ENCODE measurements at regions not wholly inside any gene's neighbourhood (a gene's known extent, or its start where the extent isn't known, plus 50 kb on each side); places are given as distances from the start of the nearest gene placed in this dataset.

DNA sequence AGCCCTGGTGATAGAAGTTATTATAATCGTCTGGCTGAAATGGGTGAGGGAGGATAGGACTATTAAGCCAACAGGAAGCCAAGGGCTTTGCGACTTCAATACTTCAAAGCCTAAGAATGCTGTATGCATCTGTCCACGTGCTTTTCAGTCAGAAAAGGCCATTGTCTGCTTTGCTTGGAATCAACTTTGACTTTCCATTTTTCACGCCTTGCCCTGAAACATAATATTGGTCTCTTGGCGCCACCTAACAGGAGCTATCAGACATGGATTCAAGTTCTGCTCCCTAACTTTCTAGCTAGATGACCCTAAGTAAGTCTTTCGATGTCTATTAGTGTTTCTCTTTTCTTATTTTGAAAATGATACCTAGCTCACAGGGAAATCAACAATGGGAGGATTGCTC lies 572.6 kb downstream of the TLR4 start:
- Histone ChIP-seq H3K27ac (ENCODE audit: low read length) (no peak overlapping the region), H3K9me3 (ENCODE audit: control insufficient read depth in 2 of 2, low read length in 2 of 2) (peaks cover 0 to 2% of the 10 kb centered on the region in 2 donors), H3K9ac (ENCODE audit: low read length in 2 of 2) (no peak overlapping the region), H3K27me3 (ENCODE audit: control insufficient read depth in 1 of 2, insufficient read depth in 2 of 2, low read length in 2 of 2) (no peaks in the 10 kb centered on the region), H3K36me3 (ENCODE audit: control insufficient read depth in 2 of 2, insufficient read depth in 2 of 2, low read length in 2 of 2) (no peaks in the 10 kb centered on the region), H3K4me3 (ENCODE audit: low read length in 2 of 2) (no peak overlapping the region), H3K4me1 (ENCODE audit: control insufficient read depth, insufficient read depth, low read length) (no peaks in the 10 kb centered on the region)

DNA sequence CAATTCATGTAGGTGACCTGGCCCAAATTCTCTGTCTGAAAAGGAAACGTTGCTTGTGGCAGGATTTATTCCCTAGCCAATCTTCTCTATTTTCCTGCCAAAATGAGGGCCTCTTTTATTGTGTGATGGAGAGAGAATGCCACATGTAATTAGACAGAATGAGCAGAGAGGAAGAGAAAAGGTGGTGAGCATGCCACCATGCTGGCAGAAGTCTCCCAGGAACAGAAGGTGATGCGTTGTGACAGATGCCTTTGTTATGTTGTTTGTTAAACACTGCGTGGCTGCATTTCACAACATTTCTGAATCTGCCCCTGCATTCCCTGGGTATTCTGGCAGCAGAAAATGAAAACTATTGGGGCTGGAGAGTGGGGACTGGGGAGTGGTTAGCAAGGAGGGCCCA lies 577.6 kb downstream of the TLR4 start:
- Histone ChIP-seq H3K9me3 (ENCODE audit: control insufficient read depth in 2 of 2, low read length in 2 of 2) (peaks cover 0 to 2% of the 10 kb centered on the region in 2 donors), H3K4me3 (ENCODE audit: low read length in 2 of 2) (no peak overlapping the region), H3K27me3 (ENCODE audit: control insufficient read depth in 1 of 2, insufficient read depth in 2 of 2, low read length in 2 of 2) (no peaks in the 10 kb centered on the region), H3K27ac (ENCODE audit: low read length) (no peak overlapping the region), H3K36me3 (ENCODE audit: control insufficient read depth in 2 of 2, insufficient read depth in 2 of 2, low read length in 2 of 2) (no peaks in the 10 kb centered on the region), H3K4me1 (ENCODE audit: control insufficient read depth, insufficient read depth, low read length) (no peaks in the 10 kb centered on the region), H3K9ac (ENCODE audit: low read length in 2 of 2) (no peak overlapping the region)

GRCh38 chr9:118283488-118283887 lies 579.3 kb downstream of the TLR4 start:
- Histone ChIP-seq H3K9ac (ENCODE audit: low read length in 2 of 2) (no peak overlapping the region), H3K27ac (ENCODE audit: low read length) (no peak overlapping the region), H3K4me1 (ENCODE audit: control insufficient read depth, insufficient read depth, low read length) (no peaks in the 10 kb centered on the region), H3K4me3 (ENCODE audit: low read length in 2 of 2) (no peak overlapping the region), H3K9me3 (ENCODE audit: control insufficient read depth in 2 of 2, low read length in 2 of 2) (peaks cover 0 to 2% of the 10 kb centered on the region in 2 donors), H3K36me3 (ENCODE audit: control insufficient read depth in 2 of 2, insufficient read depth in 2 of 2, low read length in 2 of 2) (no peaks in the 10 kb centered on the region), H3K27me3 (ENCODE audit: control insufficient read depth in 1 of 2, insufficient read depth in 2 of 2, low read length in 2 of 2) (no peaks in the 10 kb centered on the region)

DNA sequence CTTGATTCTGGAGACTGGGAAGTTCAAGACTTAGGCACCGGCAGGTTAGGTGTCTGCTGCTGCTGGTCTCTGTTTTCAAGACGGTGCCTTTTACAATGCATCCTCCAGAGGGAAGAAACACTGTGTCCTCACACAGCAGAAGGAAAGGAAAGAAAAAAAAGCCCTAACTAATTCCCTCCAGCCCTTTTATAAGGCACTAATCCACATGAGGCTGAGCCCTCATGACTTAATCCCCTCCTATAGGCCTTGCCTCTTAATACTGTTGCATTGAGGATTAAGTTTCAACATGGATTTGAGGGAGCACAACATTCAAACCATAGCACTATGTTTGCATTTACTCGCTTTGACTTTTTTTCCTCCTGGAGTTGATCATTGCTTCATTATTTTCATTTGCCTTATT lies 585.9 kb downstream of the TLR4 start:
- H3K9me3 ChIP-seq (ENCODE audit: control insufficient read depth in 2 of 2, low read length in 2 of 2), result no peaks in the 10 kb centered on the region
- H3K9ac ChIP-seq (ENCODE audit: low read length in 2 of 2), result no peak overlapping the region
- H3K27ac ChIP-seq (ENCODE audit: low read length), result no peak overlapping the region
- no peaks in the 10 kb centered on the region for H3K27me3 ChIP-seq (ENCODE audit: control insufficient read depth in 1 of 2, insufficient read depth in 2 of 2, low read length in 2 of 2)
- no peaks in the 10 kb centered on the region for H3K36me3 ChIP-seq (ENCODE audit: control insufficient read depth in 2 of 2, insufficient read depth in 2 of 2, low read length in 2 of 2)
- H3K4me1 ChIP-seq (ENCODE audit: control insufficient read depth, insufficient read depth, low read length), result no peaks in the 10 kb centered on the region
- no peak overlapping the region for H3K4me3 ChIP-seq (ENCODE audit: low read length in 2 of 2)

DNA sequence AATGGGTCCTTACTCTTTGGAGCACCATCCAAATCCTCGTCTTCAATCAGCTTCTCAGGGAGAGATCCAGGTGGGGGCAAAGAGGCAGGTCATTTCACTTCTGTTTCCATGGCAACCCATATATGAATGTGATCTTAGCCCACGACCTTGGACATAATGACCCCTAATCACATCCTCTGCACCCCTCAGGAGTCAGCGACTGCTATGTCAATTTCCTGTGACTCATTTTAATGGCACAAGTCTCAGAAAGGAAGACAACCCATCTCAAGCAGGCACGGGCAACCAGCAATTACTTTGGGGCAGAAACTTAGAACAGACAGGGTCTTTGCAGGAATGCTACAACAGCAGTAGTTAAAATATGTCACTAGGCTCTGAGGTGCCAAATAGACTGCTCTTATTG lies 591.2 kb downstream of the TLR4 start:
- H3K9ac ChIP-seq (ENCODE audit: low read length in 2 of 2), result no peak overlapping the region
- no peak overlapping the region for H3K27ac ChIP-seq (ENCODE audit: low read length)
- H3K4me3 ChIP-seq (ENCODE audit: low read length in 2 of 2), result no peak overlapping the region
- H3K4me1 ChIP-seq (ENCODE audit: control insufficient read depth, insufficient read depth, low read length), result no peaks in the 10 kb centered on the region
- no peaks in the 10 kb centered on the region for H3K27me3 ChIP-seq (ENCODE audit: control insufficient read depth in 1 of 2, insufficient read depth in 2 of 2, low read length in 2 of 2)
- H3K36me3 ChIP-seq (ENCODE audit: control insufficient read depth in 2 of 2, insufficient read depth in 2 of 2, low read length in 2 of 2), result no peaks in the 10 kb centered on the region
- no peaks in the 10 kb centered on the region for H3K9me3 ChIP-seq (ENCODE audit: control insufficient read depth in 2 of 2, low read length in 2 of 2)

- Histone ChIP-seq H3K27ac (ENCODE audit: low read length) (no peak overlapping the region), H3K4me1 (ENCODE audit: control insufficient read depth, insufficient read depth, low read length) (no peaks in the 10 kb centered on the region), H3K27me3 (ENCODE audit: control insufficient read depth in 1 of 2, insufficient read depth in 2 of 2, low read length in 2 of 2) (no peaks in the 10 kb centered on the region), H3K4me3 (ENCODE audit: low read length in 2 of 2) (no peak overlapping the region), H3K9me3 (ENCODE audit: control insufficient read depth in 2 of 2, low read length in 2 of 2) (no peaks in the 10 kb centered on the region), H3K9ac (ENCODE audit: low read length in 2 of 2) (no peak overlapping the region), H3K36me3 (ENCODE audit: control insufficient read depth in 2 of 2, insufficient read depth in 2 of 2, low read length in 2 of 2) (no peaks in the 10 kb centered on the region)
These were observed 598.5 kb downstream of the TLR4 start for GRCh38 chr9:118302721-118303120.

- Histone ChIP-seq H3K4me1 (ENCODE audit: control insufficient read depth, insufficient read depth, low read length) (no peaks in the 10 kb centered on the region), H3K4me3 (ENCODE audit: low read length in 2 of 2) (no peak overlapping the region), H3K9ac (ENCODE audit: low read length in 2 of 2) (no peak overlapping the region), H3K27ac (ENCODE audit: low read length) (no peak overlapping the region), H3K9me3 (ENCODE audit: control insufficient read depth in 2 of 2, low read length in 2 of 2) (no peaks in the 10 kb centered on the region), H3K27me3 (ENCODE audit: control insufficient read depth in 1 of 2, insufficient read depth in 2 of 2, low read length in 2 of 2) (no peaks in the 10 kb centered on the region), H3K36me3 (ENCODE audit: control insufficient read depth in 2 of 2, insufficient read depth in 2 of 2, low read length in 2 of 2) (no peaks in the 10 kb centered on the region)
These were observed 599.0 kb downstream of the TLR4 start for GRCh38 chr9:118303216-118303615.

DNA sequence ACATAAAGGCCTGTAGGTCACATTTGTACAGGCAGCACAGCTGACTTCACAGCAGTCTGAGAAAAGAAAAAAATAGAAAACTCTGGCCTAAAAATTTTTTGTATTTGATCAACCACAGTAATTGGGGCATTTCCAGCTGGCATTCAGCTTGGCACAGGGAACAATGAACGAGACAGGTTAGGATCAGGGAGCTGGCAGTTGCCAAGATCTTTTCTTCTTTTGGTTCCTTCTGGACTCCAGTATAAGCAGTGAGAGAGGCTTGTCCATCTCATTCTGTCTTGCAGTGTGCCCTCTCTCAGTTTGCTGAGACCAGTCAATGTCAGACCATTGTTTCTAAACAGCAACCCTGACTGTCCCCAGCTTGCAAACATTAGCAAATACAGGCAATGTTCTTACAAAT lies 601.1 kb downstream of the TLR4 start:
- H3K4me3 ChIP-seq (ENCODE audit: low read length in 2 of 2), result no peak overlapping the region
- no peak overlapping the region for H3K9ac ChIP-seq (ENCODE audit: low read length in 2 of 2)
- no peak overlapping the region for H3K27ac ChIP-seq (ENCODE audit: low read length)
- no peaks in the 10 kb centered on the region for H3K9me3 ChIP-seq (ENCODE audit: control insufficient read depth in 2 of 2, low read length in 2 of 2)
- H3K4me1 ChIP-seq (ENCODE audit: control insufficient read depth, insufficient read depth, low read length), result no peaks in the 10 kb centered on the region
- H3K36me3 ChIP-seq (ENCODE audit: control insufficient read depth in 2 of 2, insufficient read depth in 2 of 2, low read length in 2 of 2), result no peaks in the 10 kb centered on the region
- H3K27me3 ChIP-seq (ENCODE audit: control insufficient read depth in 1 of 2, insufficient read depth in 2 of 2, low read length in 2 of 2), result no peaks in the 10 kb centered on the region

DNA sequence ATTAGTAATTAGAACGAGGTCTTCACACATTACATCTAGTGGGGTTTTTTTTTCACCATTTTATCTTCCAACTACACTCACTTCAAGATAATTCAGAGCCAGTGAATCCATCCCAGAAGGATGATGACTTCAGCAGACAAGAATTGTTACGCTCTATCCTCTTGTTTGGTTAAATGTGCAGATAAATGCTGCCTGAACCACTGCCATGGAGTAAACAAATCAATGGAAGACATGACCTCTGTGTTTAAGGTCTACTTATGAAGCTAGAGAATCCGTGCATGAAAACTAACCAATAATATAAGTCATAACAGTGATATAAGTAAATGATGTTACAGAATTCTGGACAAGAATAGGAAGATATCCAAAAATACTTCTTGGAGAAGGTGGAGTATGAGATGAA lies 602.6 kb downstream of the TLR4 start:
- no peak overlapping the region for H3K4me3 ChIP-seq (ENCODE audit: low read length in 2 of 2)
- H3K27me3 ChIP-seq (ENCODE audit: control insufficient read depth in 1 of 2, insufficient read depth in 2 of 2, low read length in 2 of 2), result no peaks in the 10 kb centered on the region
- H3K27ac ChIP-seq (ENCODE audit: low read length), result no peak overlapping the region
- no peaks in the 10 kb centered on the region for H3K9me3 ChIP-seq (ENCODE audit: control insufficient read depth in 2 of 2, low read length in 2 of 2)
- H3K4me1 ChIP-seq (ENCODE audit: control insufficient read depth, insufficient read depth, low read length), result no peaks in the 10 kb centered on the region
- H3K36me3 ChIP-seq (ENCODE audit: control insufficient read depth in 2 of 2, insufficient read depth in 2 of 2, low read length in 2 of 2), result no peaks in the 10 kb centered on the region
- H3K9ac ChIP-seq (ENCODE audit: low read length in 2 of 2), result no peak overlapping the region

- Histone ChIP-seq H3K36me3 (ENCODE audit: control insufficient read depth in 2 of 2, insufficient read depth in 2 of 2, low read length in 2 of 2) (no peaks in the 10 kb centered on the region), H3K9me3 (ENCODE audit: control insufficient read depth in 2 of 2, low read length in 2 of 2) (no peaks in the 10 kb centered on the region), H3K4me3 (ENCODE audit: low read length in 2 of 2) (no peak overlapping the region), H3K9ac (ENCODE audit: low read length in 2 of 2) (no peak overlapping the region), H3K27me3 (ENCODE audit: control insufficient read depth in 1 of 2, insufficient read depth in 2 of 2, low read length in 2 of 2) (no peaks in the 10 kb centered on the region), H3K27ac (ENCODE audit: low read length) (no peak overlapping the region), H3K4me1 (ENCODE audit: control insufficient read depth, insufficient read depth, low read length) (no peaks in the 10 kb centered on the region)
These were observed 609.8 kb downstream of the TLR4 start for GRCh38 chr9:118313965-118314364.

DNA sequence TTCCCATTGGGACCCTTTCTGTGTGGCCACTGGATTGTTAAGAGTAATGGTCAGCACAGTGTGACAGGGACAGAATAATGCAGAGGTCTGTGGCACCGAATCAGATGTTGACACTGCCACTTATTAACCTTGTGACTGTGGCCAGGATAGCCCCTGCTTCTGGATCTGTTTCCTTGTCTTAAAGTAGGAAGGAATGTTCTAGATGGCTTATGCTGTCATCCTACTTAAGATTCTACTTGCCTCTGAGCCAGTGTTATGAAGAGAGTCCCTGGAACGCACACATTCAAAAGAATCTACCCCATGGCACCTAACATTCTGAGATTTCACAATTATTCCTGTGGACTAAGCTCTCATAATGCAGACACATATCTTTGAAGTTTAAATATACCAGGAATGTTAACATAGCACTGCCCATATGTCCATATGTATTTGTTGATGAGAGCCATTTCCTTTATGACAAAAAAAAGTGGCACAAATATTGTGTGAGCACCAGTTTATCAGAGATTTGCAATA lies 612.7 kb downstream of the TLR4 start:
- no peaks in the 10 kb centered on the region for H3K9me3 ChIP-seq (ENCODE audit: control insufficient read depth in 2 of 2, low read length in 2 of 2)
- H3K4me3 ChIP-seq (ENCODE audit: low read length in 2 of 2), result no peak overlapping the region
- H3K27ac ChIP-seq (ENCODE audit: low read length), result no peak overlapping the region
- H3K4me1 ChIP-seq (ENCODE audit: control insufficient read depth, insufficient read depth, low read length), result no peaks in the 10 kb centered on the region
- H3K9ac ChIP-seq (ENCODE audit: low read length in 2 of 2), result no peak overlapping the region
- no peaks in the 10 kb centered on the region for H3K27me3 ChIP-seq (ENCODE audit: control insufficient read depth in 1 of 2, insufficient read depth in 2 of 2, low read length in 2 of 2)
- H3K36me3 ChIP-seq (ENCODE audit: control insufficient read depth in 2 of 2, insufficient read depth in 2 of 2, low read length in 2 of 2), result no peaks in the 10 kb centered on the region

Data from stomach smooth muscle (tissue), 2 donors.